GM21619 (cell line): ENCODE measurements at regions not wholly inside any gene's neighbourhood (a gene's known extent, or its start where the extent isn't known, plus 50 kb on each side); places are given as distances from the start of the nearest gene placed in this dataset.

Experiments
- ATAC-seq: cut with Tn5 transposase; IDR thresholded peaks from one replicate; pipeline ENCODE4 v1.9.1; 2021; ENCODE audit not compliant: unreplicated experiment

GRCh38 chr1:55503663-55504305 lies 288.6 kb upstream of the USP24 start:
- no peak for ATAC-seq

- no peak for ATAC-seq
Observed at GRCh38 chr1:55500601-55501000, 285.4 kb upstream of the USP24 start.

DNA sequence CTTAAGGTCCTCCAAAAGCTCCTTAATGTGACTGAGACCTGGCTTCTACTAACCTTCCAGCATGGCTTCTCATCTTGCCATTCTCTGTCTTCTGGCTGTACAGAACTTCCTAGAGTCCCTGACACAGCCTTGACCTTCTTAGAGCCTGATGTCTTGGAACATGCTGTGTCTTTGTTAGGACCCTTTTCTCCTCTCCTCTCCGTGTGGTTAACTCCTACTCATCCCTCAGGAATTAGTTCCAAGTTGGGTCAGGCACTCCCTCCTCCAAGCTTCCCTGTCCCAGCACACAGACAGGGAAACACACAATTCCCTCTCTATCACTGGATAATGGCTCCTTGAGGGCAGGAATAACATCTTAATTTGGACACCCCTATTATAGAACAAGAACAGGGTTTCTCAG lies 275.4 kb upstream of the USP24 start:
- no peak for ATAC-seq

DNA sequence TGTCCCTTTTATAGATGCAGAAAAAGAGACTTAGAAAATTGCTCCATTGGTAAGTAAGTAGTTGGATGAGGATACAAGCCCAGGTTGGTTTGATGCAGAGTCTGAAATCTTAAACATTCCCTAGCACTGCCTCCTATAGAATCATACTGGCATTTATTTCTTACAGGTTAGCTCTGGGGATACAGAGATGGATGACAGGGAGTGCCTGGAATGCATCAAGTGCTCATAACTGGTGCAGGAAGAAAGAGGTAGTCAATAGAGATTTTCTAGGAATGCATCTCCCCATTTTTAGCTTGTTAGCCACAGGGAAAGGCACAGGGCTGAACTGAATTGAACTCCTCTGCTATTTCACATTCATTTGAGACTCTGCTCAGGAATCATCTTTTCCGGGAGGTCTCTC lies 269.0 kb upstream of the USP24 start:
- ATAC-seq = no peak

- no peak for ATAC-seq
Observed at GRCh38 chr1:55483523-55483922, 268.4 kb upstream of the USP24 start.

GRCh38 chr1:55481634-55482033 lies 266.5 kb upstream of the USP24 start:
- ATAC-seq = no peak

DNA sequence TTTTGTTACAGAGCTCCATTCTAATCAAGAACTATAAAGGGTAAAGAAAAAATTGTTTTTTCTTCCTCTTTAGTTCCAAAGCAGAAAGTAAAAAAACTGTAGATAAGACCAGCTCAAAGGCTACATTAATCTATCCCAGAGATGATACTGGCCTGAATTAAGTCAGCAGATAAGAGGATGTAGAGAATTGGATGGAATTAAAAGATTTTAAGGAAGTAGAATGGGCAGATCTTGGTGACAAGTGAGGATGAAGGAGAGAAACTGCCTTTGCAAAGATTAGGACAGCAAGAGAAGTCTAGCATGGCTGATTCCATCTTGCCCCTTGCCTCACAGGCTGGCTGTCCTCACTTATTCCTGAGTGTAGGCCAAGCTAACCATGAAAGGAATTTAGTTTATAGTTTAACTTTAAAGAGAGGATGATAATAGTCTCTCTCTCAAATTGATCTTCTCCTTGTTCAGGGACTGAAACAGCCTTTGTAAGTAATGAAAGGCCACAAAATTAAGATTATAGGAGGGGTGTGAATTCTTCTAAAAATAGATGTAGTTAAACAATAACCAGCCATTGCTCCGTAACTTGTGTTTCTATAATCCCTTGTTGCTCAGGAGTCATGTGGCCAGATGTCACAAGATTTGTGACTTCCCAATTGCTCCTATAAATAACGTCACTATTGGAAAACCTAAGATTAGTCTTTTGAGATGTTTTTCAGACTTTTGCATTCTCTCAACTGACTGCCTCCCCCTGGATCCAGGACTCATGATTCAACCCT lies 265.0 kb upstream of the USP24 start:
- no peak for ATAC-seq

DNA sequence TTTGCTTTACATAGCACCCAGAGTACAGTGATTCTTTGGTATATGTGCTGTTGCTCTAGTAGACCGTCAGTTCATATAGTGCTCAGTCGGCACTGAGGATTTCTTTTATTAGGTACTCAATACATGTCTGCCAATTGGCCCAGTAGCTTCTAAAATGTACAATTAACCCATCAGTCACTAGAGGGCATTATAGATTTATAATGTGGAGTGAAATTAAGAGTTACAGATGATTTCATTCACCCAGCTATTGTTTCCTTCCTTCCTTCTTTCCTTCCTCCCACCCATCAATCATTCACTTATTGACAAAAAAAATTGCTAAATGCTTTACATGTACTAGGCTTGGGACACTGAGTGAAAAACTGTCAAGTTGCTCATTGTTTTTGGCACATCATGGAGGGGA lies 263.6 kb upstream of the USP24 start:
- no peak for ATAC-seq

- no peak for ATAC-seq
Observed at GRCh38 chr1:55477953-55478352, 262.8 kb upstream of the USP24 start.

GRCh38 chr1:55476445-55477015 lies 261.4 kb upstream of the USP24 start:
- no peak for ATAC-seq

DNA sequence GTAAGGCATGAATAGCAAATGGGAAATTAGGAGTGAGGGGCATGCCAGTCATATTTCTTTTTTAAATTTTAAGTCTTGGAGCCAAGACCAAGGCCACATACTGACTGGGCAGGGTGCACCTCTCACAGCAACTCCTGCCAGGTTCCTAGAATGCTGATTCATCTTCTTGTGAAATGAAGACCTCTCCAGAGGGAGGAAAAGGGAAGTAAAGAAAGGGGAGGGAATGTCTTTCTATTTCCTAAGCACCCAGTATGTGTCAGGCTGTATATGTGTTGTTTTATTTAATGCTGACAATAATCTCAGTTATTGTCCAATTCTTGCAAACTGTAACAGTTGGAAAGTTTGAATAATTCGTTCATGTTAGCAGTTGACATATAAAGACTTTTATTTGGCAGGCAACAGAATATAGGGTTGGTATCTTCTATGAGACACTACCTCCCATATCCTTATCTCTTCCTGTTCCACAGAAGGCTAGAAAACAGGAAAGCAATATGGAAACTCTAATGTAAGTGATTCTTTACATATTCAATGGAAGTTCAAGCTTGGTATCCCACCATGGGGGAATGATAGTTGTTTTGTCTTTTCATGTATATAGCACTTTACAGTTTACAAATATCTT lies 259.1 kb upstream of the USP24 start:
- no peak for ATAC-seq

- no peak for ATAC-seq
Observed at GRCh38 chr1:55473661-55474060, 258.5 kb upstream of the USP24 start.

DNA sequence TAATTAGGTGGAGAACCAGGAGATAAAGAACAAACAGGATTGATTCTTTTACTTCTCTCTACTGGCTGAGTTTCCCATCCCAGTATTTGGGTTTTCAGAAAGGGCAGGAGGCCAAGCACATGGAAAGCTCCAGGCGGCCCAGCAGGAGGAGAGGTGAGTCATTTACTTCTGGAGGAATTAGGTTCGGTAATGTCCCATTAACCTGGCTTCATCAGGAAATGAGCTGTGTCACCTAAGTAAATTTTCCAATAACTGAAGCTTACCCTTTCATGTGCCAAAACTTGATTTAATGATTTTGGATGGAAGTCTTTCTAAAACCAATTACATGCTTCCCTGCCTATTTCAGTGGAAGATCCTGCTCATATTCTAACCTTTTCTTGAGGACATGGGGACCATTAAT lies 257.6 kb upstream of the USP24 start:
- ATAC-seq = no peak

DNA sequence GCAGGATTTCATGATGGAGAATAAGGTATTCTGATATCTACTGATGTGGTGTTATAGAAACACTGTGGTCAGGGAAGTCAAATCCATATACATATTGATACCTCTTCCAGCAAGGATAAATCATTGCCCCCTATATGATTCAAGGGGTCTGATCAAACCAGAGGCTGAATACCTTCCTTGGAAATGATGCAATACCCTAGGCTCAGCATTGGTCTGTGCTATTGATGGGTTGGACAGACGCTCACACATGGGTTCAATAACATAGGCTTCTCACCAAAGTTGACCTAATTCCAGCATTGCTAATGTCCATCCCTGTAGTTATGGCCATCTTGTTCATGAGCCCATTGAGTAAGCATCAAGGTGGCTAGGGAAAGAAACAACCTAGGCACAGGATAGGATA lies 257.0 kb upstream of the USP24 start:
- no peak for ATAC-seq

- ATAC-seq = no peak
Observed at GRCh38 chr1:55468142-55468795, 253.1 kb upstream of the USP24 start.

- no peak for ATAC-seq
Observed at GRCh38 chr1:55466921-55467320, 251.8 kb upstream of the USP24 start.

DNA sequence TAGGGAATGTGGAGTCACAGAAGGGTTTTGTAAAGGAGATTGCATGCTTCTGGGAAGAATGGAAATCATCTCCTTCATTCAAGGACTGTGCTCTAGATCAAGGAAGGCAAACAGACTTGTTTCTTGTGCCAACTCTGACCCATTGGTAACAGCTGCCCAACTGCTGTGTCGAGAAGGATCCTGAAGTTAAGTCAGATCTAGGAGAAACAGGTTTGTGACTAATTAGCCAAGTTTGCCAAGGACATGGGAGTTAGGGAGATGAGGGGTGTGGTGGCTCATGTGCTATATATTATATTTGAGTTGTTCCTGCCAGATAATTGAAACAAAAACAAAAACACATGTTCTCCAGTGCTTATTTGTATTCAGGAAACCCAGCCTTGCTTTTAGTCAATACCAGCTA lies 251.2 kb upstream of the USP24 start:
- no peak for ATAC-seq

GRCh38 chr1:55464550-55464949 lies 249.4 kb upstream of the USP24 start:
- ATAC-seq = no peak

- ATAC-seq = no peak
Observed at GRCh38 chr1:55463814-55464475, 248.8 kb upstream of the USP24 start.

GRCh38 chr1:55457874-55458273 lies 242.7 kb upstream of the USP24 start:
- ATAC-seq = no peak

GRCh38 chr1:55456971-55457370 lies 241.8 kb upstream of the USP24 start:
- no peak for ATAC-seq
